HepG2 (cell line): ENCODE measurements at regions not wholly inside any gene's neighbourhood (a gene's known extent, or its start where the extent isn't known, plus 50 kb on each side); places are given as distances from the start of the nearest gene placed in this dataset.

Experiments used
- MAZ ChIP-seq, 2 experiments: sonication (generic) in 1 of 2; formaldehyde crosslinking in 1 of 2; IDR thresholded peaks; 2 replicates each; pipeline versions ENCODE4 v1.5.0 to v1.6.1; 2012 to 2020; ENCODE audit warnings: low read depth in 2 of 2, mild to moderate bottlenecking in 2 of 2, borderline replicate concordance in 1 of 2, improper control_type of control experiment in 1 of 2, low read length in 1 of 2, missing genetic modification reagents in 1 of 2, moderate library complexity in 1 of 2
- POLR2A ChIP-seq, 2 experiments: IDR thresholded peaks; 2 replicates each; pipeline ENCODE4 v1.6.1; 2011; ENCODE audit warnings: low read depth in 2 of 2, low read length in 2 of 2, mild to moderate bottlenecking in 1 of 2, moderate library complexity in 1 of 2; ENCODE audit not compliant: insufficient read depth in 1 of 2
- RNF2 ChIP-seq: fragments of 450-650 bp; conservative IDR thresholded peaks from 2 replicates; pipeline ENCODE4 v1.6.1; 2016; ENCODE audit warnings: low read depth
- ZFP82 ChIP-seq: sonication (generic); formaldehyde crosslinking; IDR thresholded peaks from 2 replicates; pipeline ENCODE4 v1.5.1; 2020; ENCODE audit warnings: mild to moderate bottlenecking, missing genetic modification reagents, borderline replicate concordance
- TF ChIP-seq, protein P1 (sequence below): IDR thresholded peaks from 2 replicates; pipeline ENCODE4 v1.6.1; 2016

DNA sequence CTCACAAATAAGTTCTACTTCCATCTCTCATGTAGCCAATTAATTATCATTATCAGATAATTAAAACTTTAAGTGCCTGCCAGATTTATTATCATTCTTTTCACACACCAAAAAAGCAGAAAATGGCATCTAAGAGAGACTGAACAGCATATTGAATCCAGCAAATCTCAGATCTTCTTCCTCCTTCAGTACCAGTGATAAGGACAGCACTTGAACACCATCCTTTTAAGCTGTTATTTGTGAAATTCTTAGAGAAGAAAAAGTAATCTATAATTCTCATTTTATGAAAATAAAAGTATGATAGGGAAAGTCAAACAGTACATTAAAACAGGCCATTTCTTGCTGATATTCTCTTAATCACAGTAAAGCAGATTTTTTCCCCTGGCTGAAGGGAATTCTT, 104.5 kb downstream of the ELAPOR2 start:
- no peak for TF ChIP-seq ZFP82 (CRISPR knock-in tag)
- no peak for TF ChIP-seq POLR2A (IDR thresholded peaks at IDR 0.05; ENCODE audit: insufficient read depth in 1 of 2, low read depth in 2 of 2, low read length in 2 of 2)
- TF ChIP-seq RNF2: no peak
- no peak for TF ChIP-seq MAZ (IDR thresholded peaks at IDR 0.05; ENCODE audit: borderline replicate concordance, low read depth, low read length)
- TF ChIP-seq MAZ (CRISPR knock-in tag; IDR thresholded peaks at IDR 0.05; ENCODE audit: low read depth): no peak
- TF ChIP-seq, protein P1, sequence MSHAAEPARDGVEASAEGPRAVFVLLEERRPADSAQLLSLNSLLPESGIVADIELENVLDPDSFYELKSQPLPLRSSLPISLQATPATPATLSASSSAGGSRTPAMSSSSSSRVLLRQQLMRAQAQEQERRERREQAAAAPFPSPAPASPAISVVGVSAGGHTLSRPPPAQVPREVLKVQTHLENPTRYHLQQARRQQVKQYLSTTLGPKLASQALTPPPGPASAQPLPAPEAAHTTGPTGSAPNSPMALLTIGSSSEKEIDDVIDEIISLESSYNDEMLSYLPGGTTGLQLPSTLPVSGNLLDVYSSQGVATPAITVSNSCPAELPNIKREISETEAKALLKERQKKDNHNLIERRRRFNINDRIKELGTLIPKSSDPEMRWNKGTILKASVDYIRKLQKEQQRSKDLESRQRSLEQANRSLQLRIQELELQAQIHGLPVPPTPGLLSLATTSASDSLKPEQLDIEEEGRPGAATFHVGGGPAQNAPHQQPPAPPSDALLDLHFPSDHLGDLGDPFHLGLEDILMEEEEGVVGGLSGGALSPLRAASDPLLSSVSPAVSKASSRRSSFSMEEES: no peak
